ENCODE measurements at regions not wholly inside any gene's neighbourhood (a gene's known extent, or its start where the extent isn't known, plus 50 kb on each side); places are given as distances from the start of the nearest gene placed in this dataset.

- no peaks in the 10 kb centered on the region for H3K36me3 Mint-ChIP-seq (ENCODE audit: low read depth)
- H3K27ac Mint-ChIP-seq: no peak overlapping the region
- no peaks in the 10 kb centered on the region for H3K9me3 Mint-ChIP-seq
- H3K27me3 Mint-ChIP-seq (ENCODE audit: insufficient read depth): no peaks in the 10 kb centered on the region
- no peak overlapping the region for H3K4me3 Mint-ChIP-seq
- no peak for DNase-seq
- TF ChIP-seq CTCF (IDR thresholded peaks at IDR 0.05): no peak
- no peaks in the 10 kb centered on the region for H3K4me1 Mint-ChIP-seq (ENCODE audit: low read depth)
Measured at GRCh38 chr7:136053689-136054485, 76.7 kb upstream of the MTPN start.

GRCh38 chr7:136051203-136051928, 74.2 kb upstream of the MTPN start:
- TF ChIP-seq CTCF (IDR thresholded peaks at IDR 0.05): no peak
- H3K27me3 Mint-ChIP-seq (ENCODE audit: insufficient read depth): peaks cover 4% of the 10 kb centered on the region; the same call in 1 of the 2 replicates
- DNase-seq: no peak
- H3K36me3 Mint-ChIP-seq (ENCODE audit: low read depth): no peaks in the 10 kb centered on the region
- no peaks in the 10 kb centered on the region for H3K4me1 Mint-ChIP-seq (ENCODE audit: low read depth)
- H3K4me3 Mint-ChIP-seq: no peak overlapping the region
- no peaks in the 10 kb centered on the region for H3K9me3 Mint-ChIP-seq
- no peak overlapping the region for H3K27ac Mint-ChIP-seq

GRCh38 chr7:136050462-136050847, 73.3 kb upstream of the MTPN start:
- no peak overlapping the region for H3K27ac Mint-ChIP-seq
- no peak overlapping the region for H3K4me3 Mint-ChIP-seq
- H3K36me3 Mint-ChIP-seq (ENCODE audit: low read depth): no peaks in the 10 kb centered on the region

GRCh38 chr7:136049818-136050461, 72.8 kb upstream of the MTPN start:
- Mint-ChIP-seq H3K9me3 (no peaks in the 10 kb centered on the region), H3K4me1 (ENCODE audit: low read depth) (no peaks in the 10 kb centered on the region), H3K36me3 (ENCODE audit: low read depth) (no peaks in the 10 kb centered on the region), H3K27me3 (ENCODE audit: insufficient read depth) (peaks cover 4% of the 10 kb centered on the region), H3K4me3 (no peak overlapping the region), H3K27ac (no peak overlapping the region)
- no peak for DNase-seq
- TF ChIP-seq CTCF (IDR thresholded peaks at IDR 0.05): no peak

More at GRCh38 chr7:136050462-136050847, 73.3 kb upstream of the MTPN start:
- peaks cover 4% of the 10 kb centered on the region; the same call in 1 of the 2 replicates for H3K27me3 Mint-ChIP-seq (ENCODE audit: insufficient read depth)
- no peaks in the 10 kb centered on the region for H3K9me3 Mint-ChIP-seq
- no peak for DNase-seq
- H3K4me1 Mint-ChIP-seq (ENCODE audit: low read depth): no peaks in the 10 kb centered on the region
- no peak for TF ChIP-seq CTCF (IDR thresholded peaks at IDR 0.05)

- H3K4me3 Mint-ChIP-seq: no peak overlapping the region
- DNase-seq: no peak
- H3K27ac Mint-ChIP-seq: no peak overlapping the region
- H3K9me3 Mint-ChIP-seq: no peaks in the 10 kb centered on the region
- peaks cover 4% of the 10 kb centered on the region for H3K27me3 Mint-ChIP-seq (ENCODE audit: insufficient read depth)
- H3K4me1 Mint-ChIP-seq (ENCODE audit: low read depth): no peaks in the 10 kb centered on the region
- no peak for TF ChIP-seq CTCF (IDR thresholded peaks at IDR 0.05)
- H3K36me3 Mint-ChIP-seq (ENCODE audit: low read depth): no peaks in the 10 kb centered on the region
Measured at GRCh38 chr7:136049117-136049516, 72.0 kb upstream of the MTPN start.
